Omental fat pad (tissue), 3 donors: ENCODE measurements at regions not wholly inside any gene's neighbourhood (a gene's known extent, or its start where the extent isn't known, plus 50 kb on each side); places are given as distances from the start of the nearest gene placed in this dataset.

Experiments used
- ATAC-seq: fragments of 150-250 bp; one replicate; pipeline ENCODE4 v1.9.1; 2016; ENCODE audit warnings: mild to moderate bottlenecking, moderate library complexity; ENCODE audit not compliant: low FRiP score
- DNase-seq: peaks from one replicate; pipeline ENCODE4 v3.0.0-alpha.2; 2019; ENCODE audit warnings: low spot score
- TF ChIP-seq, protein P1 (sequence below), 3 donors: fragments of 450-650 bp; IDR thresholded peaks; one replicate each; pipeline ENCODE4 v1.5.1; 2016 to 2017; ENCODE audit warnings: antibody characterized with exemption in 3 of 3, mild to moderate bottlenecking in 3 of 3, moderate library complexity in 2 of 3

- DNase-seq (no peak), ATAC-seq (no peak)
- TF ChIP-seq, protein P1, sequence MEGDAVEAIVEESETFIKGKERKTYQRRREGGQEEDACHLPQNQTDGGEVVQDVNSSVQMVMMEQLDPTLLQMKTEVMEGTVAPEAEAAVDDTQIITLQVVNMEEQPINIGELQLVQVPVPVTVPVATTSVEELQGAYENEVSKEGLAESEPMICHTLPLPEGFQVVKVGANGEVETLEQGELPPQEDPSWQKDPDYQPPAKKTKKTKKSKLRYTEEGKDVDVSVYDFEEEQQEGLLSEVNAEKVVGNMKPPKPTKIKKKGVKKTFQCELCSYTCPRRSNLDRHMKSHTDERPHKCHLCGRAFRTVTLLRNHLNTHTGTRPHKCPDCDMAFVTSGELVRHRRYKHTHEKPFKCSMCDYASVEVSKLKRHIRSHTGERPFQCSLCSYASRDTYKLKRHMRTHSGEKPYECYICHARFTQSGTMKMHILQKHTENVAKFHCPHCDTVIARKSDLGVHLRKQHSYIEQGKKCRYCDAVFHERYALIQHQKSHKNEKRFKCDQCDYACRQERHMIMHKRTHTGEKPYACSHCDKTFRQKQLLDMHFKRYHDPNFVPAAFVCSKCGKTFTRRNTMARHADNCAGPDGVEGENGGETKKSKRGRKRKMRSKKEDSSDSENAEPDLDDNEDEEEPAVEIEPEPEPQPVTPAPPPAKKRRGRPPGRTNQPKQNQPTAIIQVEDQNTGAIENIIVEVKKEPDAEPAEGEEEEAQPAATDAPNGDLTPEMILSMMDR (IDR thresholded peaks at IDR 0.05), result no peak
These were observed 90.3 kb upstream of the ZNF438 start for GRCh38 chr10:31121757-31122577.

- ATAC-seq, result no peak
- DNase-seq, result no peak
- TF ChIP-seq, protein P1 (IDR thresholded peaks at IDR 0.05), result no peak
These were observed 92.3 kb upstream of the ZNF438 start for GRCh38 chr10:31123946-31124345.

DNA sequence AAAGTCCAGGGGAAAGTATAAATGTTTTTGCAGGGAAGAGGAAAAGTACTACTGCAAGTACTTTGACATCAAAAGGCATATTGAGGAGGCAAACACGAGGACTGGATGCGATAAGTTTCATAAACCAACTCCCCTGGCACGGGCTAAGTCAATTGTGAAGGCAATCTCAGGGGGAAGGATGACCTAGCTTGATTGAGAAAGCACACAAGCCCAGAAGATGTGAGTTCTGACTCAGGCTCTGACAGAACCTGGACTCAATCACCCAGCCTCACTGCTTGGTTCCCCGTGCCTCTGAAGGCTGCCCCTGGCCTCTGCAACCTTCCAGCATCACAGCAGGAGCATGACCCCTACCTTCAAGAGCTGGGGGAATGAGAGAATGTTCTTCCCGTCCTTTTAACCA, 93.2 kb upstream of the ZNF438 start:
- DNase-seq (no peak), ATAC-seq (no peak)
- TF ChIP-seq, protein P1 (IDR thresholded peaks at IDR 0.05), result no peak

GRCh38 chr10:31125789-31126188, 94.1 kb upstream of the ZNF438 start:
- ATAC-seq (no peak), DNase-seq (no peak)

DNA sequence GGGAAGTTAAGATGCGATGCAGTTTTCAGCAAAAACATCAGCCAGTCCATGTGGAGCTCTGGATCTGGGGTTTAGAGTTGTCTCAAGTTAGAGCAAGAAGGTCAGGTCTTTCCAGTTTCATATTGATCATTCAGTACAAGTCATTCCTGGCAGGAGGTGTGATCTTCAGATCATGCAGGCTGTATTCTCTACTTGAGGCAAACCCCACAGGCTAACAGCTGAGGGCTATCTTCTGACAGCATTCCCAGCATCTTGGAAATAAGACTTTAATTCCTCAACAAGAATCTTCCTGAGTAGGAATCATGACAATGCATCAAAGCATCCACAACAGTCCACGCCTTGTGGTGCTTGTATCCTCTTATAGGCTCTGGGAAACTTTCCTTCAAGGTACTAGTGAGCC, 94.9 kb upstream of the ZNF438 start:
- ATAC-seq, result no peak
- TF ChIP-seq, protein P1 (IDR thresholded peaks at IDR 0.05), result no peak
- no peak for DNase-seq

More at GRCh38 chr10:31125789-31126188, 94.1 kb upstream of the ZNF438 start:
- TF ChIP-seq, protein P1 (IDR thresholded peaks at IDR 0.05), result no peak

DNA sequence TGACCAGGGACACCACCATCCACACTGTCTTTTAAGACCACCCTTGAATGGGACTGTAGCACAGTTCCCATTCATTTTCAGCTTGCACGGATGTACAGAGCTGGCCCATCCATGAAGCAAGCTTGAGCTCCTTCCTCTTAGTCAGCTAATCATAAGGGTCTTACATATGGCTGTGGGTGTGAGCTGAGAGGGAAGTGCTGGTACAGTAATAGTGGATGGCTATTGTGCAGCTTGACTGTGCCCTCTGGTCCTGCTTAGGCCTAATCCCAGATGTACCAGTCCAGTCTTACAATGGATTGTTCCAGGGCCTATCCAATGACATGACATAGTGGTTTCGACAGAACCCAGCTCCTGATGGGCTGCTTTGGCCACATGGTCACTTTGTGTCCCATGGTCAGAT, 96.9 kb upstream of the ZNF438 start:
- DNase-seq (no peak), ATAC-seq (no peak)
- TF ChIP-seq, protein P1 (IDR thresholded peaks at IDR 0.05), result no peak

GRCh38 chr10:31129271-31129670, 97.6 kb upstream of the ZNF438 start:
- TF ChIP-seq, protein P1 (IDR thresholded peaks at IDR 0.05), result no peak
- ATAC-seq (peak; percentile 79), DNase-seq (peak; percentile 31)
